Activated T-cell treated with anti-CD3 and anti-CD28 coated beads, Interleukin-2, amount 50 U/mL, for 24 hours (primary cell): ENCODE measurements at regions not wholly inside any gene's neighbourhood (a gene's known extent, or its start where the extent isn't known, plus 50 kb on each side); places are given as distances from the start of the nearest gene placed in this dataset.
A peak's percentile ranks its signal among the peaks of the same experiment; 100 is the strongest.
"Not testable (repeated sequence)": the region's sequence is repeated elsewhere in the genome, so short reads cannot be mapped to it uniquely, and the experiment has no call there.

ENCODE experiments used
- DNase-seq: peaks from one replicate; pipeline ENCODE4 v3.0.0-alpha.2; 2020
- H3K27ac Mint-ChIP-seq: 2 replicates; pipeline ENCODE4 v1.8.0; 2020; ENCODE audit warnings: mild to moderate bottlenecking, mixed read lengths
- H3K27me3 Mint-ChIP-seq: 2 replicates; pipeline ENCODE4 v1.8.0; 2020; ENCODE audit warnings: mixed read lengths
- H3K36me3 Mint-ChIP-seq: 2 replicates; pipeline ENCODE4 v1.8.0; 2020; ENCODE audit warnings: low read depth, mixed read lengths
- H3K4me1 Mint-ChIP-seq: 2 replicates; pipeline ENCODE4 v1.8.0; 2020; ENCODE audit warnings: low read depth, mixed read lengths
- H3K4me3 Mint-ChIP-seq: 2 replicates; pipeline ENCODE4 v1.8.0; 2020; ENCODE audit warnings: mild to moderate bottlenecking, moderate library complexity, mixed read lengths
- H3K9me3 Mint-ChIP-seq: 2 replicates; pipeline ENCODE4 v1.8.0; 2020; ENCODE audit warnings: mixed read lengths

DNA sequence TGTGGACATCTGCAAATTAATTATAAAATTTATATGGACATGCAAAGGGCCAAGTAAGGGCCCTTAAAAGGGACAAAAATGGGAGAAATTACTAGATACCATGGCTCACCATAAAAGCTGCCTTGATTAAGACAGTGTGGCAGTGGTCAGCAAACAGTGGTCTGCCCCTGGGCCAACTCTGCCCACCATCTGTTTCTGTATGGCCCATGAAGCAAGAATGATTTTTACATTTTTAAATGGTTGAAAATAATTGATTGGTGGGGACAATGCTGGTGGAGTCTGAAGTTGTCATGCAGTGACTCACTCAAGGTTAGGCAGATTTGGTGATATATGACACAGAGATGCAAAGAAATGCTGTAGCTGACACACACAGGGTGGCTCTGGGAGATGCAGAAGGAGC, 143.2 kb upstream of the PRDM7 start:
- H3K27ac Mint-ChIP-seq, H3K27me3 Mint-ChIP-seq, H3K4me3 Mint-ChIP-seq, H3K36me3 Mint-ChIP-seq, DNase-seq, H3K4me1 Mint-ChIP-seq, H3K9me3 Mint-ChIP-seq: not testable (repeated sequence)

DNA sequence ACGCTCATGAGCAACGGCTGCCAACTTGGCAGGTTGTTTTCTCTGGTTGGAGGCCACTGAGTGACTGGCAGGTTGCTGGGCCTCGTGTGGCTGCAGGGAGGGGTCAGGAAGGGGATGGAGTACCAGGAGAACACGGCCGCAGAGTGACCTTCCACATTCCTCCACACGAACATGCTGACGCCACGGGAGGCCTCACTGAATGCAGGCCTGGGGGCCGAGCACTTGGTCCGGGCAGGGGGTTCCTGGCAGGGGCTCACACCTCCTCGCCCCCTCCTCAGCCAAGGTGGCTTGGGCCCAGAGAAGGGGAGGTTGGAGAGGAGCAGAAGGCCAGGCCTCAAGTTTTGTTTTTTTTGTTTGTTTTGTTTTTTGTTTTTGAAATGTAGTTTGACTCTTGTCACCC, 98.5 kb upstream of the PRDM7 start:
- H3K27ac Mint-ChIP-seq, DNase-seq, H3K36me3 Mint-ChIP-seq, H3K27me3 Mint-ChIP-seq, H3K4me3 Mint-ChIP-seq, H3K9me3 Mint-ChIP-seq, H3K4me1 Mint-ChIP-seq: not testable (repeated sequence)

DNA sequence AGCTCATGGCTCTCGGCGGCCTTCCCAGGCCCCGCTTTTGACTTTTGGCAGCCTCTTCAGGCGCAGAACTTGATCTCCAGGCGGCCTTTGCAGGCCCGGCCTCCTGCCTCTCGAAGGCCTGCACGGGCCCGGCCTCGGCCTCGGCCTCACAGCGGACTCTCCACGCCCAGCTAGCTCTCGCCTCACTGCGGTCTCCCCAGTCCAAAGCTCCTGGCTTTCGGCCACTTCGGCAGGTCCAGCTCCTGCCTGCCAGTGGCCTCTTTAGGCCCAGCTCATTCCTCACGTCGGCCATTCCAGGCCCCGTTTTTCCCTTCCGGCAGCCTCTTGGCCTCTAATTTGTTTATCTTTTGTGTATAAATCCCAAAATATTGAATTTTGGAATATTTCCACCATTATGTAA, 94.5 kb upstream of the PRDM7 start:
- not testable (repeated sequence) for H3K4me1 Mint-ChIP-seq, H3K27ac Mint-ChIP-seq, H3K4me3 Mint-ChIP-seq, H3K27me3 Mint-ChIP-seq, H3K36me3 Mint-ChIP-seq, H3K9me3 Mint-ChIP-seq
- peak; percentile 15 for DNase-seq

DNA sequence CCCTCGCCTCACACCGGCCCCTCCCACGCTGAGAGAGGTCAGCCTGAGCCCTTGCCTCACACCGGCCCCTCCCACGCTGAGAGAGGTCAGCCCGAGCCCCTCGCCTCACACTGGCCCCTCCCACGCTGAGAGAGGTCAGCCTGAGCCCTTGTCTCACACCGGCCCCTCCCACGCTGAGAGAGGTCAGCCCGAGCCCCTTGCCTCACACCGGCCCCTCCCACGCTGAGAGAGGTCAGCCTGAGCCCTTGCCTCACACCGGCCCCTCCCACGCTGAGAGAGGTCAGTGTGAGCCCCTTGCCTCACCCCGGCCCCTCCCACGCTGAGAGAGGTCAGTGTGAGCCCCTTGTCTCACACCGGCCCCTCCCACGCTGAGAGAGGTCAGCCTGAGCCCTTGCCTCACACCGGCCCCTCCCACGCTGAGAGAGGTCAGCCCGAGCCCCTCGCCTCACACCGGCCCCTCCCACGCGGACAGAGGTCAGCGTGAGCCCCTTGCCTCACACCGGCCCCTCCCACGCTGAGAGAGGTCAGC, 92.1 kb upstream of the PRDM7 start:
- H3K9me3 Mint-ChIP-seq, H3K27me3 Mint-ChIP-seq, H3K36me3 Mint-ChIP-seq, H3K4me1 Mint-ChIP-seq, H3K27ac Mint-ChIP-seq, H3K4me3 Mint-ChIP-seq: not testable (repeated sequence)
- peak; percentile 6 for DNase-seq

DNA sequence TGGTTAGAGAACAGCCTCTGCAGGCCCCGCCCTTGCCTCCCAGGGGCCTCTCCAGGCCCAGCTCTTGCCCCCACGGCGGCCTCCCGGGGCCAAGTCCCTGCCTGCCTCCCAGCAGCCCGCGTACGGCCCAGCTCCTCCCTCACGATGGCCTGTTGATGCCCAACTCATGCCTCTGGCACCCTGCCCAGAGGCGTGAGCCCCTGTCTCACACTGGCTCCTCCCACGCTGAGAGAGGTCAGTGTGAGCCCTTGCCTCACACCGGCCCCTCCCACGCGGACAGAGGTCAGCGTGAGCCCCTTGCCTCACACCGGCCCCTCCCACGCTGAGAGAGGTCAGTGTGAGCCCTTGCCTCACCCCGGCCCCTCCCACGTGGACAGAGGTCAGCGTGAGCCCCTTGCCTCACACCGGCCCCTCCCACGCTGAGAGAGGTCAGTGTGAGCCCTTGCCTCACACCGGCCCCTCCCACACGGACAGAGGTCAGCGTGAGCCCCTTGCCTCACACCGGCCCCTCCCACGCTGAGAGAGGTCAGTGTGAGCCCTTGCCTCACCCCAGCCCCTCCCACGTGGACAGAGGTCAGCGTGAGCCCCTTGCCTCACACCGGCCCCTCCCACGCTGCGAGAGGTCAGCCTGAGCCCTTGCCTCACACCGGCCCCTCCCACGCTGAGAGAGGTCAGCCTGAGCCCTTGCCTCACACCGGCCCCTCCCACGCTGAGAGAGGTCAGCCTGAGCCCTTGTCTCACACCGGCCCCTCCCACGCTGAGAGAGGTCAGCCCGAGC, 91.4 kb upstream of the PRDM7 start:
- H3K9me3 Mint-ChIP-seq, H3K4me3 Mint-ChIP-seq, H3K27ac Mint-ChIP-seq, H3K27me3 Mint-ChIP-seq, H3K4me1 Mint-ChIP-seq, H3K36me3 Mint-ChIP-seq: not testable (repeated sequence)
- DNase-seq: peak; percentile 12

DNA sequence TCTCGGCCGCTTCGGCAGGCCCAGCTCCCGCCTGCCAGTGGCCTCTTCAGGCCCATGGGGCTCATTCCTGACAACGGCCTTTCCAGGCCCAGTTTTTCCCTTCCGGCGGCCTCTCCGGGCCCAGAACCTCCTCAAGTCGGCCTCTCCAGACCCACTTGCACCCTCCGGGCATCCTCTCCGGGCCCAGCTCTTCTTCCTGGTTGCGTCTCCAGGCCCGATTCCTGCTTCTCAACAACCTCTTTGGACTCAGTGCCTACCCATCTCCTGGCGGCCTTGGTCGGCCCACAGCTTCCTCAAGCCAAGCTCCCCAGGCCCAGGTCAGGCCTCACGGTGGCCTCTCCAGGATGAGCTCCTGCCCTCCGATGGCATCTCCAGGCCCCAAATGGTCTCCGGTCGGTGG, 90.6 kb upstream of the PRDM7 start:
- H3K36me3 Mint-ChIP-seq, H3K27ac Mint-ChIP-seq, H3K4me3 Mint-ChIP-seq, H3K4me1 Mint-ChIP-seq, H3K9me3 Mint-ChIP-seq, H3K27me3 Mint-ChIP-seq: not testable (repeated sequence)
- peak; percentile 21 for DNase-seq

DNA sequence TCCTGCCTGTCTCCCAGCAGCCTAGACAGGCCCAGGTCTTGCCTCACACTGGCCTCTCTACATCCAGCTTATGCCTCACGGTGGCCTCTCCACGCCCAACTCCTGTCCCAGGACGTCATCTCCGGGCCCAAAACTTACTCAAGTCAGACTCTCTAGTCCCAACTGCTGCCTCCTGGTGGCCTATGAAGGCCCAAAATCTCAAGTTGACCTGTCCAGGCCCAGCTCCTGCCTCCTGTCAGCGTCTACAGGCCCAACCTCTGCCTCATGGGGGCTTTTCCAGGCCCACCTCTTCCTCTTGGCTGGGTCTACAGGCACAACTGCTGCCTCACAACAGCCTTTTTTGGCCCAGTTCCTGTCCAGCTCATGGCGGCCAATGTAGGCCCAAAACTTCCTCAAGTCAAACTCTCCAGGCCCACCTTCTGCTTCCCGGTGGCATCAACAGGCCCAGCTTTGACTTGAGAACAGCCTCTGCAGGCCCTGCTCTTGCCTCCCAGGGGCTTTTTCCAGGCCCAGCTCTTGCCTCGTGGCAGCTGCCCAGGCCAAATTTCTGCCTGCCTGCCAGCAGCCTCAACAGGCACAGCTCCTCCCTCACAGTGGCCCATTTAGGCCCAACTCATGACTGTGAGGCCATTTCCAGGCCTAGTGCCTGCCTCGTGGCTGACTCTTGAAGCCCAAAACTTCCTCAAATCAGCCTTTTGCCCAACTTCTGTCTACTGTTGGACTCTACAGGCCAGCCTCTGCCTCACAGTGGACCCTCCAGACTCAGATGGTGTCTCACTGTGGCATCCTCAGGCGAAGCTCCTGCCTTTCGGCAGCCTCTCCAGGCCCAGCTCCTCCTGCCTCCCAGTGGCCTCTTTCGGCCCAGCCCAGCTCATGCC, 89.8 kb upstream of the PRDM7 start:
- not testable (repeated sequence) for H3K27ac Mint-ChIP-seq, H3K4me3 Mint-ChIP-seq, H3K9me3 Mint-ChIP-seq, H3K36me3 Mint-ChIP-seq, H3K27me3 Mint-ChIP-seq, H3K4me1 Mint-ChIP-seq
- peak; percentile 22 for DNase-seq

DNA sequence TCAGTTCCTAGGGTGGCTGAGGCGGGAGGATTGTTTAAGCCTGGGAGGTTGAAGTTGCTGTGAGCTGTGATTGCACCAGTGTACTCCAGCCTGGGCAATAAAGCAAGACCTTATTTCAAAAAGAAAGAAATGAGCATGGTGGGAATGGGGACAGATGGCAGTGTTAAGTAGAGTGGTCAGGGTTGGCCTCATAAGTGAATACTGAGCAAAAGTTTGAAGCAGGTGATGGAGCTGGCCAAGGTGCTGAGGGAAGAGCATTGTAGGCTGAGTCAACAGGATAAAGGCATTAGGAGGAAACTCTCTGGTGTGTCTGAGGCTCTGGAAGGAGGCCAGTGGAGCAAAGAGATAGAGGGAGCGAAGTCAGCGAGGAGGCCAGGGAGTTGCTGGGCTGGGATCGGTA, 73.9 kb upstream of the PRDM7 start:
- not testable (repeated sequence) for DNase-seq, H3K9me3 Mint-ChIP-seq, H3K4me3 Mint-ChIP-seq, H3K36me3 Mint-ChIP-seq, H3K4me1 Mint-ChIP-seq, H3K27me3 Mint-ChIP-seq, H3K27ac Mint-ChIP-seq
